ENCODE measurements at regions not wholly inside any gene's neighbourhood (a gene's known extent, or its start where the extent isn't known, plus 50 kb on each side); places are given as distances from the start of the nearest gene placed in this dataset.

DNA sequence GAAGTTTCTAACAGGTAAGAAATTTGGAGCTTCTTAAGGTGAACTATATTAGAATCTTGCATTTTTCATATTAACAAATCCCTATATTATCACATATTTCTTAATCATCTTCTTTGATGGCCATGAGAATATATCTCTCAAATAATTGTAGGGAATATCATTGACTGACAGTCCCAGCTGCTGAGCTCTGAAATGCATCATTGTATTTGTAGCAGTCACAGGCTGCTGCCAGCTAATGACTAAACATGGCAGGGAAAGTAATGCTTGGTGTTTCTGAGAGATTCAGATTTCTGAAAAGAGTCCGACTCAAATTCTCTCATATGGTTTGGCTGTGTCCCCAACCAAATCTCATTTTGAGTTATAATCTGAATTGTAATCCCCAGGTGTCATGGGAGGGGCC lies 171.9 kb downstream of the TRAM1L1 start:
- H3K9ac ChIP-seq (ENCODE audit: extremely low read depth, insufficient read length, low read length): no peak overlapping the region
- no peaks in the 10 kb centered on the region for H3K79me2 ChIP-seq (ENCODE audit: insufficient read depth, low read length)
- no peak overlapping the region for H3T11ph ChIP-seq (ENCODE audit: low read length)
- Mint-ChIP-seq H3K4me1 (no peaks in the 10 kb centered on the region), H3K36me3 (ENCODE audit: insufficient read depth in 1 of 3, low read depth in 3 of 3) (no peaks in the 10 kb centered on the region), H3K9me3 (no peaks in the 10 kb centered on the region), H3K4me3 (no peak overlapping the region), H3K27ac (no peak overlapping the region), H3K27me3 (ENCODE audit: low read depth) (no peaks in the 10 kb centered on the region)
- H3K18ac ChIP-seq (ENCODE audit: insufficient read length, low read depth, low read length): no peak overlapping the region
- H4K5ac ChIP-seq (ENCODE audit: insufficient read length, low read depth, low read length): no peak overlapping the region
- WGBS (ENCODE audit: extremely low coverage, insufficient read length, low lambda C conversion rate): no CpG with 5 or more reads among the region's 1 CpG
- no peaks in the 10 kb centered on the region for H3K9me3 ChIP-seq (ENCODE audit: control insufficient read depth, low read depth, low read length)
- H3K79me1 ChIP-seq (ENCODE audit: insufficient read depth, low read depth, low read length, poor library complexity, severe bottlenecking): no peaks in the 10 kb centered on the region
- no peak overlapping the region for H2BK120ac ChIP-seq (ENCODE audit: low read depth, low read length, poor library complexity, severe bottlenecking)
- no peaks in the 10 kb centered on the region for H3K23me2 ChIP-seq (ENCODE audit: insufficient read length, low read depth, low read length, poor library complexity, severe bottlenecking)
- no peaks in the 10 kb centered on the region for H4K20me1 ChIP-seq (ENCODE audit: control insufficient read depth, insufficient read depth, insufficient read length)
- no peak overlapping the region for H3K56ac ChIP-seq (ENCODE audit: insufficient read length, low read depth, low read length)
- no peaks in the 10 kb centered on the region for H3K4me1 ChIP-seq (ENCODE audit: insufficient read depth, low read length)
- H3K27ac ChIP-seq (ENCODE audit: insufficient read length, low read depth, low read length): no peak overlapping the region
- H3K4ac ChIP-seq (ENCODE audit: low read depth, low read length): no peak overlapping the region
- H3K14ac ChIP-seq (ENCODE audit: insufficient read depth, low read length): no peak overlapping the region
- H4K8ac ChIP-seq (replicated peaks; ENCODE audit: insufficient read length, low read depth, low read length): no peak overlapping the region
- H2BK20ac ChIP-seq (ENCODE audit: low read depth, low read length, poor library complexity, severe bottlenecking): no peak overlapping the region
- H3K27me3 ChIP-seq (ENCODE audit: insufficient read depth, low read length): no peaks in the 10 kb centered on the region
- H2BK15ac ChIP-seq (ENCODE audit: low read depth, low read length): no peak overlapping the region
- TF ChIP-seq, protein P1, sequence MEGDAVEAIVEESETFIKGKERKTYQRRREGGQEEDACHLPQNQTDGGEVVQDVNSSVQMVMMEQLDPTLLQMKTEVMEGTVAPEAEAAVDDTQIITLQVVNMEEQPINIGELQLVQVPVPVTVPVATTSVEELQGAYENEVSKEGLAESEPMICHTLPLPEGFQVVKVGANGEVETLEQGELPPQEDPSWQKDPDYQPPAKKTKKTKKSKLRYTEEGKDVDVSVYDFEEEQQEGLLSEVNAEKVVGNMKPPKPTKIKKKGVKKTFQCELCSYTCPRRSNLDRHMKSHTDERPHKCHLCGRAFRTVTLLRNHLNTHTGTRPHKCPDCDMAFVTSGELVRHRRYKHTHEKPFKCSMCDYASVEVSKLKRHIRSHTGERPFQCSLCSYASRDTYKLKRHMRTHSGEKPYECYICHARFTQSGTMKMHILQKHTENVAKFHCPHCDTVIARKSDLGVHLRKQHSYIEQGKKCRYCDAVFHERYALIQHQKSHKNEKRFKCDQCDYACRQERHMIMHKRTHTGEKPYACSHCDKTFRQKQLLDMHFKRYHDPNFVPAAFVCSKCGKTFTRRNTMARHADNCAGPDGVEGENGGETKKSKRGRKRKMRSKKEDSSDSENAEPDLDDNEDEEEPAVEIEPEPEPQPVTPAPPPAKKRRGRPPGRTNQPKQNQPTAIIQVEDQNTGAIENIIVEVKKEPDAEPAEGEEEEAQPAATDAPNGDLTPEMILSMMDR (conservative IDR thresholded peaks at IDR 0.05): no peak
- no peak overlapping the region for H2AFZ ChIP-seq (ENCODE audit: low read length)
- no peak overlapping the region for H2AK5ac ChIP-seq (ENCODE audit: insufficient read length, low read length)
- no peak overlapping the region for H4K91ac ChIP-seq (ENCODE audit: insufficient read length, low read depth, low read length)
- H3K4me2 ChIP-seq (ENCODE audit: insufficient read depth, insufficient read length, low read length): no peak overlapping the region
- no peak overlapping the region for H3K23ac ChIP-seq (ENCODE audit: insufficient read length, low read depth, low read length)
- DNase-seq: no peak
- no peak overlapping the region for H2BK12ac ChIP-seq (ENCODE audit: insufficient read length, low read depth, low read length)
- no peak overlapping the region for H2BK5ac ChIP-seq (ENCODE audit: insufficient read length, low read length)
